NOMO-1 treated with dmso at 0.1 percent for 144 hours (cell line): ENCODE measurements at regions not wholly inside any gene's neighbourhood (a gene's known extent, or its start where the extent isn't known, plus 50 kb on each side); places are given as distances from the start of the nearest gene placed in this dataset.

Source experiments
- DNase-seq: peaks from one replicate; lab custom pipeline; 2025; ENCODE audit not compliant: unreplicated experiment; lab: John Stamatoyannopoulos, UW

DNA sequence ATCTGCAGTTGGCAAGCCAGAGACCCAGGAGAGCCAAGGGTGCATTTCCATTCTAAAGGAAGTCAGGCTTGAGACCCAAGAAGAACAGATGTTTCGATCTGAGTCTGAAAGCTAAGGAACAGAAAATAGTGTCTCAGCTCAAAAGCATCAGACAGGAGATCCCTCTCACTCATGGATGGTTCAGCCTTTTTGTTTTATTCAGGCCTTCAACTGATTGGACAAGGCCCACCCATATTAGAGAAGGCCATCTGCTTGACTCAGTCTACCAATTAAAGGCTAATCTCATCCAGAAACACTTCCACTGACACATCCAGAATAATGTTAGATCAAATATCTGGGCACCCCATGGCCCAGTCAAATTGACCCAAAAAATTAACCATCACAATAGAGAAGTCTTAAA, 255.0 kb downstream of the TXNL1 start:
- DNase-seq = no peak

DNA sequence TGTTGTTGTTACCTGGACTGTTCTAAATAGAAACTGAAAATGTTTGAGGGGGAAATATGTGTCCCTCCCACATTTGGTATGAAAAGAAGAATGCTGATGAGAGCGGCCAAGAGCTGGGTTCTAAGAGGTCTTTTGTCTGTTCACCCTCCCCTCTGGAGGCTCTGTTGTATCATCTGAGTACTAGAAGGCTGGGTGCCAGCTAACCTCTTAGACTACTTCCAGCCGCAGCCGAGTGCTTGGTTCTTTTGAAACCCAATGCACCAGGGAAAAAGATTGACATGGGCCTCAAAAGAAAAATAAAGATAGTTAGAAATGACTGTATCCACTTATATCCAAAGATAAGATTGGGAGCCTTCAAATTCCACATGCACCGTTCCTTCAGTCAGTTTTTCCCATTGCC, 255.9 kb downstream of the TXNL1 start:
- no peak for DNase-seq

DNA sequence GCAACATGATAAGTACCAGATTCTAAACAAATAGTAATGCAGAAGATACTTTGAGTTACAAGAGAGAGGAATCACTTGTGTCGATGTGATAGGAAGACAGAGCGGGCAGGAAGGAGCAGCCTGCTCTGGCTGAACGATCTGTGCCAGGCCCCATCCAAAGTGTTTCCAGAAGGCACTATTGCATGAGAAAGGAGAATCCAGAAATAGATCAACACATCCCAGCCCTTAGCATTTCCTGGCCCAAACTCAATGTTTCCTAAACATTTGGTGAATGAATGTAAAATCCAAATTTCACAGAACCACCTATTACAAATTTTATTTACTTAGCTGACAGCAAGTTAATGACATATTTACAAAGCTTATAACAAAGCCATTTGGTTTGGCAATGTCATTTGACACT, 257.2 kb downstream of the TXNL1 start:
- DNase-seq = no peak

DNA sequence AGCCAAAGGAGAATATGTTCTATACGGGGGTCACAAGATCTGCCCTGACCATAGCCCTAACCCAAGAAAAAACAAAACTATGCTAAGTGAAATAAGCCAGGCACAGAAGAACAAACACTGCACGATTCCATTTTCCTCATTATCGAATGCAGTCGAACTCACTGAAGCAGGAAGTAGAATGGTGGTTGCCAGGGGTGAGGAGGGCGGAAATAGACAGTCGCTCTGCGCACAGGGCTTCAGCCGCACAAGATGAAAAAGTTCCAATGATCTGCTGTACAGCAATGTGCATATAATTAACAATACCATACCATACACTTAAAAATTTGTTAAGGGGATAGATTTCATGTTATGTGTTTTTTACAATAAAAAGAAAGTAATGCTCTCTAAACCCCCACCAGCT, 257.7 kb downstream of the TXNL1 start:
- DNase-seq = no peak

DNA sequence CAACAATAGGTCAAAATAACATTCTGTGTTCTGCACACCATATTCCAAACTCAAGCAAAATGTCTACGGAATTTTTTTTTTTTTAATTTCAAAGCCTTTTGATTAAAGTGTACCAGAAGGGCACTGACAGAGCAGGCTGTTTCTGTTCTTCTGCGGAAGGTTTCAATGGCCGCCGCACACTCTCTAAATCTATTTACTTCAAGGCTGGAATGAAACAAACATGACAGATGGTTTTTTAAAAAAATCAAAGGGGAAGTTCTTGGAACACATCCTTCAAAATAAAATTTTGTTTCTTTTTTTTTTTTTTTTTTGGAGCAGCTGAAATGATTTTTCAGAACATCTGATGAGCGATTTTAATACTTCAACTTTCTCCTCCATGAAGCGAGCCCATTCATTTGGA, 259.1 kb downstream of the TXNL1 start:
- no peak for DNase-seq

DNA sequence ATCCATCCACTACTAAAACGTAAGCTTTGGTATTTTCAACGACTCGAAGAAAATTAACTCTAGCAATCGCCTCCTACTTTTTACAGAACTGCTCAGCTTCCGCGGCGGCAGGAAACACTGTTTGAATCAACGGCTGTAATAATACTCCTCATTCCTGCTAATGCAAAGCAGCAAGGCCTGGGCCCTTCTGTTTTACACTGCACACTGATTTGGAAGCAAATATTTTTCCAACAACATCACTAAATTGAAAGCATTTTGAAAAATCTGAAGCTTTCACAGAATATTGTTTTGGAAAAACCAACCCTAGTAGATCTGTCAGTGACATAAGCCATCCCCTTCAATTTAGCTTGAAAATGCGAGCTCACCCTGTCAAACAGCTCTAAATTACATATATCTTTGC, 261.2 kb downstream of the TXNL1 start:
- DNase-seq = no peak

DNA sequence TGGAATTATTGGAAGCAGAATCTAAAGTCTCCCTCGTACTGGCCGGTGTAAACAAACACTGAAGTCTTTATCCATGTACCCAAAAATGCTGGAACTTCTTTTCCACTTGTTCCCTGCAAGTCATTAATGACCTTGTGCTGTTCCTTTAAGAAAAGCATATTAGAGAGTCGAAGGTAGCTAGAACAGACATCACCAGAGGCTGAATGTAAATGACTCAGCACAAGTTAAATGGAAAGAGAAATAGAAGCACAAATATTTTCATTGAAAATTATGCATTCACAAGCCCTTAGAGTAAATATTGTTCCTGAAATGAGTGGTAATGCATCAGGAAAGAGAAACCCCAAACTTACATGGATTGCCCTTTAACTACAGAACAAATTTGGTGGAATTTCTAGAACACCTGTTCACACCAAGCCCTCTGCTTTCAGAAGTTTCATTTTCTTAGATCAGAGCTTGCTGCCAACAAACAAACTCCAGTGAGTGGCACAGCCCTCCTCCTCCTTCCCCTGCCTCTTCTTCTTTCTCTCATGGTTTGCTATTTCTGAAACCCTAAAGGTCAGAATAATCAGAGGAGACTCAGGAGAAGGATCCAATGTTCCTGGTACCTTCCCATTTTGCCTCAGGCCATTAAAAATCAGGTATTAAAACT, 264.3 kb downstream of the TXNL1 start:
- no peak for DNase-seq

DNA sequence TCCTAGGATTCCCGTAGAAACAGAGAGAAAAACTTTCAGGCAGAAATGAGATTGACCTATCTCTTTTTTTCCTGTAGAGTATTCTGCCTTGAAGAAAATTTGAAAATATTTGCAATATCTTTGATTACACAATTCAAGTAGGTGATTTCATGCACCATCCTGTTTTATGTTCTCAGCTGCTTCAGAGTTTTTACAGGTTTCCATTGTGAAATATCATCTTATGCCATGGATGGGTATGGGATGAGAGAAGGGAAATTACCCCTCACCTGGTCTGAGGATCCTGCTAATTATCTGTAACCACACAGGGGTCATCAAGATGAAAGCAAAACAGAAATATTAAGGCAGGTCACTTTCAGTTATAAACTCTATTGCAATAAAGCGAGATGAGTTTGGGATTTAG, 264.8 kb downstream of the TXNL1 start:
- no peak for DNase-seq

DNA sequence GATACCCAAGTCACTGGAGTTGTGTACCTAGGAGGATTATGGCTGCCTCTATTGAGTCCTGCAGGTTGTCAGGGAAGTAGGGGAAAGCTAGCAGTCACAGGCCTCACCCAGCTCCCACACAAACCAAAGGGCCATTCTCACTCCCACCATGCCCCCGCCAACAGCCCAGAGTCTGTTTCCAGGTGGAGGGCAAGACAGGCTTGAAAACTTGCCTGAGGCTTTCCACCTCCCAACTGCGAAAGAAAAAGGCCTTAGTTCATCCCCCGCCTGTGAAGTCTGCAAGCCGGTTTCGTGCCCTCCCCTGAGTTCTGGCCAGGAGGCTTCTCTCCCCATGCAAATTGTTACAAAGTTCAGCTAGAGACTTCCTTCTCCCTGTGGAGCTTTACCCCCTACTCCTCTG, 270.3 kb downstream of the TXNL1 start:
- no peak for DNase-seq

DNA sequence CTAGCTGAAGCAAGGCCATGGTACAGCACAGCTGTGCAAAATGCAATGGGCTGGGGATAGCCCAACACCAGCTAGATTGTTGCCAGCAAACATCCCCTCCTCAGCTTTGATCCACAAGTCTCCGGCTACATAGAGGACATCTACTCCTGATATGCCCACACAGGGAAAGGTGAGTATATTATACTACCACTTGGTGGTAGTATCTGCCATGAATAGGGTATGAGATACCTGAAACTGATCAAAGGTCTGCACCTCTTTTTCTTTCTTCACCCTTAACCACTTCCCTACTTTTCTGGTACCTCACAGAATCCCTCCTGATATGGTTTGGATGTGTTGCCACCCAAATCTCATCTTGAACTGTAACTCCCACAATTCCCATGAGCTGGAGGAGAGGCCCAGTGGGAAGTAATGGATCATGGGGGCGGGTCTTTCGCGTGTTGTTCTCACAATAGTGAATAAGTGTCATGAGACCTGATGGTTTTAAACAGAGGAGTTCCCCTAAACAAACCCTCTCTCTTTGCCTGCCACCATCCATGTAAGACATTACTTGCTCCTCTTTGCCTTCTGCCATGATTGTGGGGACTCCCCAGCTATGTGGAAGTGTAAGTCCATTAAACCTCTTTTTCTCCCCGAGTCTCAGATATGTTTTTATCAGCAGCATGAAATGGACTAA, 279.6 kb downstream of the TXNL1 start:
- no peak for DNase-seq

DNA sequence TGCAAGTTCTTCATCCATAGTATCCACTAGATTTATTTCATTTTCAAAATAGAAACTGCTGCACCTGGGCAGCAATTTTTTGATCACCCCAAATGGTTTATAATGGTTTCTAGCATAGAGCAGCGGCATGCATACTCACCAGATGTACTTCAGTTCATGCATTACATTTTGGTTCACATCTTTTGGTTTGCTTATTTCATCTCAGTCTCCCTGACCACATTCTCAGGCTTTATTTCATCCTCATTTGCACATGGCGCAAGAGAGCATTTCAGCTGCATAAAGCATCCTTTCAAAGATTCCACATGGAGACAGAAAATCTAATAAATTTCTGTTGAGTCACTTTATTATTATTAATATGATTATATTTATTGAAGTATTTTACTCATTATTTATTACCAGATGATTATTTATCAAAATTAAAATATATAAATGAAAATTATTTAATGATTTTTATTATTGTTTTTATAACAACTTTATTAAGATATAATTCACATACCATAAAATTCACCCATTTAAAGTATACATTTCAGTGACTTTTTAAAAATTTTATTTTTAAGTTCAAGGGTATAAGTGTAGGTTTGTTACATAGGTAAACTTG, 284.6 kb downstream of the TXNL1 start:
- no peak for DNase-seq

DNA sequence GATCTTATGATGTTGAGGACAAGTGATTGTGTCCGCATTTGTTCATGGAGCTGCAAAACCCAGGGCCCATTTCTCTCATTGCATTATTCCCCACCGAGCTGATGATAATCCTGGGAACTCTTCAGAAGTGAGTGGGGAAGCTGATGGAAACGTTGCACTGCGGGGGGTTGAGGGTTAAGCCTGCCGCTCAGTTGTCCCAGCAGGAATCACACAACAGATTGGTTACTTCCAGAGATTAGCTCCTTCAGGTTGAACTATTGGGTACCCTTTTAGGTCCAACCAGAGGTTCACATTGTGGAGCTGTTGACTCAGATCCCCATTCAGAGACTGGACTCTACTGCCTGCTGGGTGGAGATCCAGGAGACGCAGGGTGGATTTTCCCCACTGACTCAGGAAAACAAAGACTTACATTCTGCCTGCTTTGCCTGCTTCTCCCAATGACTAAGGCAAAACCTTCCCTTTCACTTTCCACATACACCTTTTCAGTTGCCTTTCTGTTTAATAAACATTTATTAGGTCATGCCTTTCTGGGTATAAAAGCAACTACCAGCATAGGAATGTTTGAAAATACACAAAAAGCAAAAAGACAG, 286.4 kb downstream of the TXNL1 start:
- DNase-seq = no peak

DNA sequence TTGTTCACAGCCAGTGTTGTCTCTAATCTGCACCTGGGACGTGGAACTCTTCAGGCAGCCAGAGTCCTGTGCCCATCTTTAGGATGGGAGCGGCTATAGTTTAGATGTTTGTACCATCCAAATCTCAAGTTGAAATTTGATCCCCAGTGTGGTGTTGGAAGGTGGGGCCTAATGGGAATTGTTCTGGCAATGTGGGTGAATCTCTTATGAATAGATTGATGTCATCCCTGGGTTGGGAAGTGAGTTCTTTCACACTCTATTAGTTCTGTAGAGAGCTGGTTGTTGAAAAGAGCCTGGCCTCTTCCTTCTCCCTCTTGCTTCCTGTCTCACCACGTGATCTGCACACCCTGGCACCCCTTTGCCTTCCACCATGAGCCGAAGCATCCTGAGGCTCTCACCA, 300.9 kb downstream of the TXNL1 start:
- no peak for DNase-seq

DNA sequence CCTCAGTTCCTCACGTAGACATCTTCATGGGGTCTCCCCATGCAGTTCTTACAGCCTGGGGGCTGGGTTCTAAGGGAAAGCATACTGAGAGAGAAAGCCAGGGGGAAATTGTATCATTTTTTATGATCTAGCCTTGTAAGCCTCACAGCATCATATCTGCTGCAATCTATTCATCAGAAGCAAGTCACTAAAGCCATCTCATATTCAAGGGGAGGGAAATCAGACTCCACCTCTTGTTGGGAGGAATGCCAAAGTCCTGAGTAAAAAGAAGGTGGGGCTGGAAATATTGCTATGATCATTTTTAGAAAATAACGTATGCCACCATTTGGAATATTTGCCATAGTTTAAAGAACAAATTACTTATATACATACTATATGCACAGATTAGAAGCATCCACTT, 304.6 kb downstream of the TXNL1 start:
- no peak for DNase-seq

DNA sequence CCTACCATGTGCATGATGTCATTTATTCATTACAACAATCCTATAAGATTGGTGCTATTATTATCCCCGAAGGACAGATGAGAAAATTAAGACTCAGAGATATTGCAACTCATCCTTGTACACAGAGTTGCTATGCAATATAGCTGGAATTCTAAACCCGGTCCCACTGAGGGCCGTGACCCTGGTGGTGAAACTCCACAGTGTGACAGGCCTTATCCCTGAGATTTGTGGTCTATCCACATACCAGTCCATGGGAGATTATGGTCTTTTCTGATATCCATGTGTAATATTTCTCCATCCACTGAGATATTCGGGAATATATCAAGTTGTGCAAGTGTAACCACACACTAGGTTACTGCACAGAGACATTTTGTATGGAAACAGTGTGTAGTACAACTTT, 305.2 kb downstream of the TXNL1 start:
- no peak for DNase-seq

DNA sequence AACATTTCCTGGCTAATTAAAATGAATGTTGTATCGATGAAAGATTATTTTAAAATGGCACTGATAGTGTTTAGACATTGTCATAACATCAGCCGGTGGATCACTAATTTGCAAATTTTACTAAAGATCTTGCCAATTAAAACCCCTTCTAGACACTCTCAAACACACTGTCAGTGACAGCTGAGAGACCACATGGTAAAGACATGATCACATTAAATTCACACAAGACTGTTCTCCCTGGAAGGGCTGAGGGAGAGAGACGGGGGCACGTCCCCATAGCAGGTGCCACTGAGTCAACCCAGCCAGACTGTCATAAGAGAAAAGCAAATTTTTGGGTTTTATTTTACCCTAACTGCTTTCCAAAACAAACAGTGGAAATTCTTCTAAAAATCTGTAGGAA, 306.0 kb downstream of the TXNL1 start:
- no peak for DNase-seq

DNA sequence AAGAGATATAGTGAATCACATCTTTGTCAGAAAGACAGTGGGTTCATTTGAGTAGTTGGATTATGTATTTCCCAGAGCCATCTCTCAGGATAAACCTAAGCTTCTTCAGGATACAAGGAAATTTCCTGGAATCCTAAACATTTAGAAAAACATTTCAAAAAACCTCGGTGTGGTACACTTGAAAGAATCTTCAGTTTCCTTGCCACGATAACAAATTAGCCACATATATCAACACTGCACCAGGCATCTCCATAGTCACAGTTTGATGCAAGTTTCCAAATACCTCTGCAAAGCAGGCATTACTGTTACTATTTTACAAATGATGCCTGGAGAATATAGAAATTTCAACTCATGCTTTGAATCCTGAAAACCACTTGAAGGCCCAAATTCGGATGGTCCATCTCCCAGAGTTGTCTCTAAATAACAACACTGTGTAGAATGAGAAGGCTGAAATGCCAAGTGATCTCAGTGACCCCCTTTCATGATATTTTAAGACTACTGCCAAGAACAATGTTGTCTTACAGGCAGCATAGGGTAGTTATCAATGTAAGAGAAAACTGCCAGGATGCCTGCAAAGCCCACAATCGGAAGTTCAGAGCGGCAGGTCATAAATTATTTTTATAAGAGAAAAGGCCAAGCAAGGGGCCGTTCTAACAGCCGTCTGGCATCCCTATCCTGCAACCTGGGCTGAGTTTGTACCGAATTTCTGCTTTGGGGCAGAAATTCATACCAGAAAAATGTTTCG, 307.9 kb downstream of the TXNL1 start:
- peak; percentile 89 for DNase-seq

DNA sequence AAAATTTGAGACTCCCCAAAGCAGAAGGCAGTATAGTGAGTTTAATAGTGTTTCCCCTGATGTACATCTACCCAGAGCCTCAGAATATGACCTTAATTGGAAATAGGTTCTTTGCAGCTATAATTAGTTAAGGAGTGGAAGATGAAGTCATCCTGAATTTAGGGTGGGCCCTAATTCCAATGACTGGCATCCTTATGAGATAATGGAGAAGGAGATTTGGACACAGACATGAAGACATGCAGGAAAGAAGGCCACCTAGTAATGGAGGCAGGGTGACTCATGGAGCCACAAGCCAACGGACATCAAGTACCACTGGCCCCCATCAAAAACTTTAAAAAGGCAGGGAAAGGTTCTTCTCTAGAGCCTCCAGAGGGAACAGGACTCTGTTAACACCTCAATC, 308.9 kb downstream of the TXNL1 start:
- DNase-seq = no peak

DNA sequence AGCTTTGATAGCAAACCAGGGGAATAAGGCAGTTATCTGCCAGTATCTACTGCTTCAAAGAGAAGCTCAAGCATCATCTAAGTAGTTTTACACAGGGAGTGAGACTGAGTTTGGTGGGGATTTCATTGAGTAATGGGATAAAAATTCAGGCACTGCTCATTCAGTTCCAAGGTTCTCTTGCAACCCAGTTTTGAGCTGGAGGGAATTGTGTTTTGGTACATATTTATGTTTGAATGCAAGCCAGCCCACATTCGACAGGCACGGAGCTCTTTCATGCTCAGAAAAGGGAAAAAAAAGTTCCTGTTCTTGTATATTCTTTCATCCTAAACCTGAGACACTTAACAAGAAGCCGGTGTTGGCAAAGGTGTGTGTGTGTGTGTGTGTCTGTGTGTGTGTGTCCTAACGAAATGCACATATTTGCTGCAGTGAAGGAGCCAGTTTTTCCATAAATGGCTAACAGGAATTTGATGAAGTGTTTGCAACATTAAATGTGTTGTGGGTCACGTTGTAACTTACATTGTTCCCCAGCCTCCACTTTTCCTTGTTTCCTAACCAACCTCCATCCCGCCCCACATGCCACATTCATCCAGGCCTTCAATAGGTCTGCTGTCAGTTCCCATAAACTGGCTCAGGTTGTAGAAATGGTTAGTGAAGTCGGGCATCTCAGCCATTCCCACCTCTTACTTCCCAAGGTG, 311.1 kb downstream of the TXNL1 start:
- no peak for DNase-seq

DNA sequence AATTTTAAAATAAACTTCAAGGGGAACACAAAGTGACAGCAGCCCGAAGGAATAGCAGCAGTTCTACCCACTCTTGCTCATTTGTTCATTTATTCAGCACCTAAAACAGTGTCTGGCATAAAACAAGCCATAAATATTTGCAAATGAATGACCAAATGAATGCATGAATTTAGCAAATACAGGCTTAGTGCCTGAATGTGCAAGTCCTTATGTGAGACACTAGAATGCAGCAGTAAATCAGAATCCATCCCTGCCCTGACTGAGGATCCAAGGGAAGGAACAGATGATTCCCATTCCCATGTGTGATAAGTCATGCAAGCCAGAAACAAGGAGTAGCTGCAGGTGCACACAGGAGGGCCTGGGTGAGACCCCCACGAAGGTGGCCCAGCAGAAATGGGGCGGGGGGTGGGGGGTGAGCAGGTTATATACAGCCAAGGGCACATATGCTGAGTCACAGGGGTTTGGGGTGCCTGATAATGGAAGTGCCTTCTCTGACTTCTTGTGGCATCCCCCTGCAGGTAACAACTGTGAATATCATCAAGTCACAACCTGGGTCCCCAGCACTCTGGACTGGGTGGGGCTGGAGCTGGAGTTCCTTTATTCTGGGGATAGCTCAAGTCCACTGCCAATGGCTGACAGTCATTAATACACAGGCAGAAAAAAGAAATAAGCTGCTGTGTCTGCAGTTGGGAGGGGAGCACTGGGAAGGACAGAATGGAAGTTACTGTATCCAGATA, 311.9 kb downstream of the TXNL1 start:
- no peak for DNase-seq
